IMR-90 (cell line): ENCODE measurements at regions not wholly inside any gene's neighbourhood (a gene's known extent, or its start where the extent isn't known, plus 50 kb on each side); places are given as distances from the start of the nearest gene placed in this dataset.

Experiments used
- ATAC-seq: fragments of 200-7000 bp; cut with Tn5 transposase; 2 replicates; pipeline ENCODE4 v1.9.1; 2020; ENCODE audit warnings: low read depth, mild to moderate bottlenecking, moderate library complexity
- BruUV-seq: library from RNA; stranded (reverse); fragments of 400-500 nt; replicated peaks from 2 replicates; lab custom pipeline; 2021; lab: Mats Ljungman, UMichigan
- CTCF ChIA-PET: fragments of 300-600 bp; formaldehyde crosslinking; extraction: SDS; loops from one replicate; lab custom pipeline; 2021; ENCODE audit warnings: antibody characterized with exemption; lab: Yijun Ruan, JAX
- POLR2A ChIA-PET: fragments of 300-600 bp; sonication (Branson Sonifier 250); formaldehyde crosslinking; loops from one replicate; lab custom pipeline; 2022; ENCODE audit warnings: antibody characterized with exemption; ENCODE audit not compliant: unreplicated experiment; lab: Charles Lee
- DNase-seq: peaks from one replicate; pipeline ENCODE4 v3.0.0; 2013
- H2AFZ ChIP-seq: replicated peaks from 2 replicates; pipeline ENCODE3; 2013; ENCODE audit warnings: low read length, mild to moderate bottlenecking; ENCODE audit not compliant: poor library complexity
- H2AK5ac ChIP-seq: 2 replicates; pipeline ENCODE4 v1.6.1; 2013; ENCODE audit warnings: low read depth, low read length, inconsistent platforms
- H2AK9ac ChIP-seq: replicated peaks from 2 replicates; pipeline ENCODE3; 2013; ENCODE audit warnings: mild to moderate bottlenecking, low read depth, low read length, moderate library complexity; ENCODE audit not compliant: poor library complexity
- H2BK120ac ChIP-seq: 2 replicates; pipeline ENCODE4 v1.6.1; 2013; ENCODE audit warnings: low read depth, low read length, inconsistent platforms
- H2BK15ac ChIP-seq: 3 replicates; pipeline ENCODE4 v1.6.1; 2013; ENCODE audit warnings: low read depth, low read length, inconsistent platforms
- H2BK20ac ChIP-seq: 2 replicates; pipeline ENCODE4 v1.6.1; 2013; ENCODE audit warnings: low read depth, mild to moderate bottlenecking, inconsistent platforms, low read length, moderate library complexity
- H2BK5ac ChIP-seq: 2 replicates; pipeline ENCODE4 v1.6.1; 2013; ENCODE audit warnings: mild to moderate bottlenecking, low read depth, low read length, inconsistent platforms; ENCODE audit not compliant: poor library complexity, severe bottlenecking
- H3K14ac ChIP-seq: replicated peaks from 2 replicates; pipeline ENCODE4 v1.6.1; 2013; ENCODE audit warnings: low read depth, low read length, inconsistent platforms
- H3K18ac ChIP-seq: 2 replicates; pipeline ENCODE4 v1.6.1; 2013; ENCODE audit warnings: low read depth, low read length, control low read depth
- H3K23ac ChIP-seq: 2 replicates; pipeline ENCODE4 v1.6.1; 2013; ENCODE audit warnings: low read depth, low read length, inconsistent platforms
- H3K27ac ChIP-seq: 2 replicates; pipeline ENCODE4 v1.5.1; 2013; ENCODE audit warnings: mild to moderate bottlenecking, control low read depth, low read length; ENCODE audit not compliant: insufficient read depth
- H3K27me3 ChIP-seq: 2 replicates; pipeline ENCODE4 v1.6.1; 2013; ENCODE audit warnings: low read length; ENCODE audit not compliant: control insufficient read depth, insufficient read depth
- H3K36me3 ChIP-seq: 2 replicates; pipeline ENCODE4 v1.6.1; 2013; ENCODE audit warnings: low read length, mixed read lengths; ENCODE audit not compliant: control insufficient read depth, insufficient read depth
- H3K4ac ChIP-seq: 2 replicates; pipeline ENCODE4 v1.6.1; 2013; ENCODE audit warnings: low read depth, low read length, inconsistent platforms
- H3K4me1 ChIP-seq: 2 replicates; pipeline ENCODE4 v1.6.1; 2013; ENCODE audit warnings: low read length, mixed read lengths; ENCODE audit not compliant: control insufficient read depth, insufficient read depth
- H3K4me2 ChIP-seq: 2 replicates; pipeline ENCODE4 v1.6.1; 2013; ENCODE audit warnings: low read depth, mild to moderate bottlenecking, control low read depth, low read length, moderate library complexity
- H3K4me3 ChIP-seq: 2 replicates; pipeline ENCODE4 v1.5.1; 2013; ENCODE audit warnings: low read depth, mild to moderate bottlenecking, control low read depth, low read length, moderate library complexity; ENCODE audit not compliant: insufficient read depth
- H3K56ac ChIP-seq: 2 replicates; pipeline ENCODE4 v1.6.1; 2013; ENCODE audit warnings: low read length, inconsistent platforms; ENCODE audit not compliant: insufficient read depth; ENCODE audit errors: extremely low read depth
- H3K79me1 ChIP-seq, 2 experiments: 2 replicates each; pipeline ENCODE4 v1.6.1; 2013; ENCODE audit warnings: low read length in 2 of 2, inconsistent platforms in 1 of 2, low read depth in 1 of 2
- H3K9ac ChIP-seq: 2 replicates; pipeline ENCODE4 v1.6.1; 2013; ENCODE audit warnings: low read depth, low read length, control low read depth
- H3K9me1 ChIP-seq: 2 replicates; pipeline ENCODE4 v1.6.1; 2013; ENCODE audit warnings: low read length, inconsistent platforms; ENCODE audit not compliant: insufficient read depth
- H3K9me3 ChIP-seq: 2 replicates; pipeline ENCODE4 v1.6.1; 2013; ENCODE audit warnings: low read length; ENCODE audit not compliant: control insufficient read depth, insufficient read depth
- H4K20me1 ChIP-seq: 2 replicates; pipeline ENCODE4 v1.6.1; 2013; ENCODE audit warnings: low read length, inconsistent platforms; ENCODE audit not compliant: insufficient read depth
- H4K5ac ChIP-seq: 2 replicates; pipeline ENCODE4 v1.6.1; 2013; ENCODE audit warnings: mild to moderate bottlenecking, low read depth, low read length, control low read depth
- H4K8ac ChIP-seq, 2 experiments: 2 replicates each; pipeline ENCODE4 v1.6.1; 2013; ENCODE audit warnings: low read depth in 2 of 2, low read length in 2 of 2, control low read depth in 1 of 2, inconsistent platforms in 1 of 2
- H4K91ac ChIP-seq: 2 replicates; pipeline ENCODE4 v1.6.1; 2013; ENCODE audit warnings: low read depth, low read length, inconsistent platforms; ENCODE audit not compliant: insufficient read depth
- BHLHE40 ChIP-seq: fragments of 150-350 bp; IDR thresholded peaks from 2 replicates; pipeline ENCODE4 v1.6.1; 2016; ENCODE audit warnings: mild to moderate bottlenecking, low read depth, low read length
- ELK1 ChIP-seq: fragments of 150-350 bp; IDR thresholded peaks from 2 replicates; pipeline ENCODE4 v1.6.1; 2016; ENCODE audit warnings: low read depth, mild to moderate bottlenecking, low read length, moderate library complexity, borderline replicate concordance
- WGBS, 2 experiments: methylation state at CpG; one replicate each; pipeline versions ENCODE4 v1.1.5 to v1.1.7; 2013; ENCODE audit warnings: missing lambda C conversion rate in 2 of 2; ENCODE audit not compliant: insufficient read length in 1 of 2; ENCODE audit errors: extremely low coverage in 2 of 2; 5-methylcytosine and 5-hydroxymethylcytosine counted together
- dilution Hi-C: fragments of 300-500 bp; cut with HindIII; formaldehyde crosslinking; loops from one replicate; pipeline ENCODE4 v1.14.3; 2018; ENCODE audit warnings: low sequenced_read_pairs; ENCODE audit not compliant: unreplicated experiment
- in situ Hi-C: fragments of 300-500 bp; cut with MboI; formaldehyde crosslinking; loops from 3 replicates; pipeline ENCODE4 v1.14.3; 2019; ENCODE audit warnings: low sequenced_read_pairs, inconsistent platforms, mixed read lengths
- intact Hi-C: fragments of 100-400 bp; cut with micrococcal nuclease; formaldehyde crosslinking; loops from 2 replicates; pipeline ENCODE4 v1.10.0; 2022

GRCh38 chr12:126437934-126438333, 1372.7 kb downstream of the AACS start:
- Histone ChIP-seq H3K4me2 (no peak overlapping the region), H4K20me1 (no peaks in the 10 kb centered on the region), H3K9me1 (no peaks in the 10 kb centered on the region), H3K9me3 (peaks cover 16% of the 10 kb centered on the region), H3K4me1 (no peaks in the 10 kb centered on the region), H4K5ac (no peak overlapping the region), H4K91ac (no peak overlapping the region), H3K79me1 (no peaks in the 10 kb centered on the region), H3K18ac (no peak overlapping the region), H3K27me3 (no peaks in the 10 kb centered on the region), H2AFZ (no peak overlapping the region), H2BK20ac (no peak overlapping the region), H3K36me3 (no peaks in the 10 kb centered on the region), H3K56ac (no peak overlapping the region), H3K27ac (no peak overlapping the region), H3K14ac (no peak overlapping the region), H2AK9ac (no peak overlapping the region), H2BK5ac (no peak overlapping the region), H2BK120ac (no peak overlapping the region), H3K4me3 (no peak overlapping the region), H3K9ac (no peak overlapping the region), H3K23ac (no peak overlapping the region), H4K8ac (no peak overlapping the region), H2AK5ac (no peak overlapping the region), H2BK15ac (no peak overlapping the region), H3K4ac (no peak overlapping the region)
- DNase-seq (no peak), ATAC-seq (no peak)
- ChIA-PET POLR2A (no interaction called here), CTCF (no interaction called here)
- in situ Hi-C loops (no loop called here), dilution Hi-C loops (no loop called here), intact Hi-C loops (no loop called here)
- no peak for TF ChIP-seq BHLHE40
- no peak for TF ChIP-seq ELK1
- no TSS peak for BruUV-seq
- WGBS, 2 experiments: no CpG with 5 or more reads among the region's 1 CpG
